ENCODE measurements at regions not wholly inside any gene's neighbourhood (a gene's known extent, or its start where the extent isn't known, plus 50 kb on each side); places are given as distances from the start of the nearest gene placed in this dataset.

- H3K4me3 ChIP-seq (replicated peaks; ENCODE audit: low read depth, low read length), result no peak overlapping the region
- TF ChIP-seq, protein P1, sequence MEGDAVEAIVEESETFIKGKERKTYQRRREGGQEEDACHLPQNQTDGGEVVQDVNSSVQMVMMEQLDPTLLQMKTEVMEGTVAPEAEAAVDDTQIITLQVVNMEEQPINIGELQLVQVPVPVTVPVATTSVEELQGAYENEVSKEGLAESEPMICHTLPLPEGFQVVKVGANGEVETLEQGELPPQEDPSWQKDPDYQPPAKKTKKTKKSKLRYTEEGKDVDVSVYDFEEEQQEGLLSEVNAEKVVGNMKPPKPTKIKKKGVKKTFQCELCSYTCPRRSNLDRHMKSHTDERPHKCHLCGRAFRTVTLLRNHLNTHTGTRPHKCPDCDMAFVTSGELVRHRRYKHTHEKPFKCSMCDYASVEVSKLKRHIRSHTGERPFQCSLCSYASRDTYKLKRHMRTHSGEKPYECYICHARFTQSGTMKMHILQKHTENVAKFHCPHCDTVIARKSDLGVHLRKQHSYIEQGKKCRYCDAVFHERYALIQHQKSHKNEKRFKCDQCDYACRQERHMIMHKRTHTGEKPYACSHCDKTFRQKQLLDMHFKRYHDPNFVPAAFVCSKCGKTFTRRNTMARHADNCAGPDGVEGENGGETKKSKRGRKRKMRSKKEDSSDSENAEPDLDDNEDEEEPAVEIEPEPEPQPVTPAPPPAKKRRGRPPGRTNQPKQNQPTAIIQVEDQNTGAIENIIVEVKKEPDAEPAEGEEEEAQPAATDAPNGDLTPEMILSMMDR (IDR thresholded peaks at IDR 0.05; ENCODE audit: low read length, missing control alignments), result no peak
- no peak for DNase-seq (ENCODE audit: low read depth)
Measured at GRCh38 chr4:110290511-110290910, 92.1 kb upstream of the ELOVL6 start.

DNA sequence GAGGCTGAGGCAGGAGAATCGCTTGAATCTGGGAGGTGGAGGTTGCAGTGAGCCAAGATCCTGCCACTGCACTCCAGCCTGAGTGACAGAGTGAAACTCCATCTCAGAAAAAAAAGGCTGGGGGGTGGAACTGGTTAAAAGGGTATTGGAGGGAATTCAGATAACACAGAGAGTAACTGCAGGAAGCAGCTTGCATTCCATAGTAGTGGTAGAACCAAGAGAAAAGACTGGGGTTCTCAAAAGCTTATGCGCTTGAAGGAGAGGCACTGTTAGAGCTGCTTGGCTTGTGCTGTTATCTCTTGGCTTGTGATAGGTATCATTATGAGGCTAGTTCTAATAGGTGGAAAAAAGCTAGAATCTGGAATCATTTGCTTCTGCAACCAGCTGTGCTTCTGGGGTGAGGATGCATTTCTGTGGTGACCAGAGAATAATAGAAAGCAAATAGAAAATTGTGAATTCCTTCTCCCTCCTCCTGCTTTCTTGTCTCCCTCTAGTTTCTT lies 91.2 kb upstream of the ELOVL6 start:
- DNase-seq (ENCODE audit: low read depth), result no peak
- no peak overlapping the region for H3K4me3 ChIP-seq (replicated peaks; ENCODE audit: low read depth, low read length)
- TF ChIP-seq, protein P1 (IDR thresholded peaks at IDR 0.05; ENCODE audit: low read length, missing control alignments), result no peak

GRCh38 chr4:110287130-110287529 lies 88.7 kb upstream of the ELOVL6 start:
- TF ChIP-seq, protein P1 (IDR thresholded peaks at IDR 0.05; ENCODE audit: low read length, missing control alignments), result no peak
- DNase-seq (ENCODE audit: low read depth), result peak; percentile 69
- H3K4me3 ChIP-seq (replicated peaks; ENCODE audit: low read depth, low read length), result no peak overlapping the region

GRCh38 chr4:110278127-110278526 lies 79.7 kb upstream of the ELOVL6 start:
- TF ChIP-seq, protein P1 (IDR thresholded peaks at IDR 0.05; ENCODE audit: low read length, missing control alignments), result no peak
- no peak for DNase-seq (ENCODE audit: low read depth)

GRCh38 chr4:110275871-110276270 lies 77.5 kb upstream of the ELOVL6 start:
- H3K4me3 ChIP-seq (replicated peaks; ENCODE audit: low read depth, low read length), result no peak overlapping the region
- peak; percentile 14 for DNase-seq (ENCODE audit: low read depth)
- TF ChIP-seq, protein P1 (IDR thresholded peaks at IDR 0.05; ENCODE audit: low read length, missing control alignments), result no peak

More at GRCh38 chr4:110278127-110278526, 79.7 kb upstream of the ELOVL6 start:
- H3K4me3 ChIP-seq (replicated peaks; ENCODE audit: low read depth, low read length), result no peak overlapping the region

- TF ChIP-seq, protein P1 (IDR thresholded peaks at IDR 0.05; ENCODE audit: low read length, missing control alignments), result no peak
- DNase-seq (ENCODE audit: low read depth), result no peak
- no peak overlapping the region for H3K4me3 ChIP-seq (replicated peaks; ENCODE audit: low read depth, low read length)
Measured at GRCh38 chr4:110271986-110272385, 73.6 kb upstream of the ELOVL6 start.

- DNase-seq (ENCODE audit: low read depth), result peak; percentile 42
- TF ChIP-seq, protein P1 (IDR thresholded peaks at IDR 0.05; ENCODE audit: low read length, missing control alignments), result no peak
- no peak overlapping the region for H3K4me3 ChIP-seq (replicated peaks; ENCODE audit: low read depth, low read length)
Measured at GRCh38 chr4:110270492-110271197, 72.2 kb upstream of the ELOVL6 start.
